HG02571 (cell line): ENCODE measurements at regions not wholly inside any gene's neighbourhood (a gene's known extent, or its start where the extent isn't known, plus 50 kb on each side); places are given as distances from the start of the nearest gene placed in this dataset.
"Not testable (repeated sequence)": the region's sequence is repeated elsewhere in the genome, so short reads cannot be mapped to it uniquely, and the experiment has no call there.

Experiments
- ATAC-seq: cut with Tn5 transposase; IDR thresholded peaks from one replicate; pipeline ENCODE4 v1.9.1; 2021; ENCODE audit warnings: mild to moderate bottlenecking, moderate library complexity; ENCODE audit not compliant: unreplicated experiment

GRCh38 chr2:38451778-38452177, 74.7 kb upstream of the ATL2 start:
- not testable (repeated sequence) for ATAC-seq

DNA sequence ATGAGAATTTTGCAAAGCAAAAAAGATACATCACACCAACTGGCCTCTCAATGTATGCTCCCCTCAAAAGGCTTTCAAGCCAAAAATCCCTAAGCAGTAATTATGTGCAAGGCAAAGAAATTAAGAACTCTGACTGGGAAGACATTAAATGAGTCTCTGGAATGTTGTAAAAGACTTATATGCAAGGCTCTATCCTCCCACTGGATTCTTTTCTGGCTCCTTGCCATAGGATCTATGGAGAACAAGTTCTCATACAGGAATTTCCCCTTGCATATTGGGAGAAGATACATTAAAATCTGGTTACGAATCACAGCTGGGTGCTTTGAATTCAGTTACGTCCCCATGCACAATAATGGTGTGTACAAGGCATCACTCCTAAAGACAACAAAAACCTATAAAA, 73.4 kb upstream of the ATL2 start:
- ATAC-seq = no peak

DNA sequence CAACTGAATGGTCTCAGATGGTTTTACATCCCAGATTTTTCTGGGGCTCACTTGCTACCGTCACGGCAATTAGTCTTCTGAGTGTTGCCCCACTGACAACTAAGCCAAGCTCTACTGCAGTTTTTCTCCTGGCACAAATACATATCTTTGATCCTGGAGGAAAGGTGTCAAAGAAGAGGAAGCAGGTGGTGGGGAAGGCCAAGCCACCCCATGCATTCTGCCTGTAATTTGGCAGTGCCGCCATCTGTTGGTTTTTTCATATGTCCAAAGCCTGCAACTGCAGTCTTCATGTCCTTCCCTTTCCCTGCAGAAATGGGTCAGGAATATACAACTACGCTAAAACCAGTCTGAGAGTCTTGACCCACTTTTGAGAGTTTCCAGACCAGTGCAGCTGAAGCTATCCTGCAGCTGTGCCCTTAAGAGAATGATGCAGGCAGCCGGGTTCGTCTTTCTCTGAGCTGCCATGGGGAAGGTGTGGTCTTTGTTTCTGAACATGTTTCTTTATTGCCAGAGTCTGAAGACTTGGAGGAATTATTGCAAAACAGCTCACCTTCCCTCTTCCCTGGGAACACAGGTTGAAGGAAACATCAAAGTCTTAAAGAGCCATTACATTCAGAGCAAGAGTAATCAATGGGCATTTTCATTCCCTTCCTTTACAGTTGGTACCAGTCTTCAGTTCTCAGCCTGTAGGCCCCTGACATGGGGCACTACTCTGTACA, 71.8 kb upstream of the ATL2 start:
- ATAC-seq = no peak

DNA sequence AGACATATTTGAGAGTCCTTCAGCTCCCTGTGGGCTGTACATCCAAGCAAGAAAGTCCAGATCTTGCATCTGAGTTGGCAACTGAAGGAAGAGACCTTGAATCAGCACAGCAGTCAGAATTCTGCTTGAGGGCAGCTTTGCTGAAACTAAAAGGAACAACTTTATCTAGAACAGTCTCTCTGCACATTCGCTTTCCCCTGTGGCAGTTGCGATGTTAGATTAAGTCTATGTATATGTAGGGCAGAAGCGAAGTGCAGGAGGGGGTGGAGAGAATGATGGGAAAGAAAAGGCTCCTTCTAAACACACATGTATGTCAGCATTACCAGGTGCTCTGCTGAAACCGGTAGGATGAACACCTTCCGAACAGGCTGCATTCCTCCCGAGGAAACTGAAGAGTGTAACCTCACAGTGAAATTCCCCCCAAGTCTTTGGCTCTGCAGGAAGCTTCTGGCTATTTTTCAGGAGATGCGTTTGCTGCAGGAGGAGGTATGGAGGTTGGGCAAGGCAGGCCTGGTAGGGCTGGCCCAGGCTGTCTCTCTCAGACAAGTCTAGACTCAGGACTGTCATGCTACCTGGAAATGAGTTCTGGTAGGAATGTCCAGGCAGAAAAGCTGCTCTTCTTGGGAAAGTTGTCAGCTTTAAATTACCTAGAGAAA, 70.0 kb upstream of the ATL2 start:
- ATAC-seq = no peak

DNA sequence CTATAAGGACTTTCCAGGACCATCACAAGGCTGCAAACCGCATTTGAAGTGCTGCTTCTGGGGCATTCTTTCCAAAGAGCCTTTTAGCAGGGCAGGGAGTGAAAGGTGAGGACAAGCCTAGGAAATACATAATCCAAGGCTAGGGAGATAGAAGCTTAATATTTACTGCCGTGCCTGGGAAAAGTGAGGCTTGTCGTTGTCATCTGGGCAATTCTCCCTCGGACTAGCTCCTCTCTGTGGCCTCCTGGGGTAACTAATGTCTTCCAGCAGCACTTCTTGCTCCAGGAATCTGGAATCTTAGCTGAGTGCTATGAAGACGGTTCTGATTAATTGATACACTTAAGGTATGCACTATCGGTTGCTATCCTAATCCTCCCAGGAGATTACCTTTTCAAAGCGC, 69.3 kb upstream of the ATL2 start:
- ATAC-seq = no peak

DNA sequence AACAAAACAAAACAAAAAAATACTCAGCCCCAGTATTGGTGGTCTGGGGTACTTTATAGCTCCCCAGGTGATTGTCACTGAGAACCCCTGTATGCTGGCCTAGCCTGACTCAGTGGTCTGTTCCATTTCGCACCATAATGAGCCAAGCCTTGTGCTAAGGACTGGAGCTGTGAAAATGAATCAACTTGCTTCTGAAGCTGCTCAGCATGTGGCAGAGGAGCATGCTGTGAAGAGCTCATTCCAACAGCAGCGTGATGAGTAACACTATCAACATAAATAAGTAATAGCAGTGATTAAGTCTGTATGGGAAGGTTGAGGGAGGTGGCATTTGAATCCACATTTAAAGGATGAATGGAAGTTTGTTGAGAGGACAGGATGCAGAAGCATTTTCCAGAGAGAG, 67.2 kb upstream of the ATL2 start:
- ATAC-seq = no peak

DNA sequence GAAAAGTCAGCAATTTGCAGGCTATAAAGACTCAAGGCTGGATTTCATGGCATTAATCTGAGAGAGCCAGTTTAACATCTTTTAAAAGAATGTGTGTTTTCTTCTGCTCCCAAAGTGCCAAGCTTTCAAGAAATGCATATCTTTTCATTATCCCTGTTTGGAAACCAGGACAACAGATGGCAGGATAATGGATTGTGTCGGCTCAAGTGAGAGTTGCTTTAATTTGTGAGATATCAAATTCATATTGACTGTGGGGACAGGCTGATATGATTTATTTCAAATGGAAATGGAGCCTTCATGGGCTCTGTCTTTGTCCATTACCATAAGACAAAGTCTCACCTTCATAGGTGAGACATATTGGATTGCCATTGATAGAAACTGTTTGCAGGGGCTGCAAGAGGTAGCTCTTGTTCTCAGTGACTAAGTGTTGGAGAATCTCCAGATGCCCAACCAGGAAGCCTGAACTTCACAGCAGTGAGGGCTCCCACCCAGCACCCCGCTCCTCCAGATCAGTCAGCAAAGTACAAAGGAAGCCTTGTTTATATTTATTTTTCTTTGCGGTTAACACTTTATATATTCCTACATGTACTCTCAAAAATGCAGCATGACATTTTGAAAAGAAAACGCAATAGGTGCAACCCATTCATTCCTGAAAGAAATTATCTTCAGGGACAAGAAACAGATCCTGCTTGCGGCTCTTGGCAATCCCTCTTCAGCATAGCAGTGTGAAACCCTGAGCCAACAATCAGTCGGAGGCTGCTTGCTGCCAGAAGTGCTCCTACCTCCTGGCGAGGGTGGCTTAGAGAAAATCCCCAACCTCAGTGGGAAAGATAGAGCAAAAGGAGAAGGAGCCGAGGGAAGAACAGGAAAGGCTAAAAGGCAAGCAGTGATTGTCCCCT, 65.8 kb upstream of the ATL2 start:
- no peak for ATAC-seq

DNA sequence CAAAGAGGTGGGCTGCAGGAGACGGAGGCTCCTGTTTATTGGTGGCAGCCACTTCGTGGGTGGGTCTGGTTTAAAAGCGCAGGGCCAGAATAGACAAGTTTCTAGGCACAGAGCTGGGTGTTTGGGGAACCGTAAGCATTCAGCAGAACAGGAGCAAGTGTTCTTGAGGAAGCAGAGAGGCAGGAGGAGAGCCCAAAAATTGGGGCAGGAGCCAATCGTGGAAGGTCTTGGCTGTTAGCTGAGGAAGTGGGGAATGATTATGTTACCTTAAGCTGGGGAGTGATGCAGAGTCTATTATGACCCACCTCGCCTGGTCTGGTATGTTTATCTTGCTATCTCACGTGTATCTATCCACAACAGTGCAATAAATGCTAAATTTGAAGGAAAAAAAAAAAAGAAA, 64.3 kb upstream of the ATL2 start:
- ATAC-seq = no peak

DNA sequence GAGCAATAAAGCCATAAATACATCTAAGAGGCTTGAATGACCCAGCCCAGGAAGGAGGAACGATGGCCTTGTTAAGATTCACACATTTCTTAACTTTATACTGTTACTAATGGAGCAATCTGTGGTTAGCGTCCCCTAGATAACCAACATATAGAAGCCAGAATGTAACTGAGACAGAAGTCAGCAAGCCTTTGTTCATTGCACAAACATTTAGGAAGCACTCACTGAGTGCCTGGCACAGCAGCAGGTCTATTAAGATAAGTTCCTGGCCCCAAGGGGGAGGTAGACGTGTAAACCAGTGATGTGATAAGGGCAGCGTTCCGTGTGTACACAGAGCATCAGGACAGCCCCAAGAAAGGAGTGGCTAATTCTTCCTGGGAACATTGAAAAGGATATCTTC, 63.6 kb upstream of the ATL2 start:
- ATAC-seq = no peak

DNA sequence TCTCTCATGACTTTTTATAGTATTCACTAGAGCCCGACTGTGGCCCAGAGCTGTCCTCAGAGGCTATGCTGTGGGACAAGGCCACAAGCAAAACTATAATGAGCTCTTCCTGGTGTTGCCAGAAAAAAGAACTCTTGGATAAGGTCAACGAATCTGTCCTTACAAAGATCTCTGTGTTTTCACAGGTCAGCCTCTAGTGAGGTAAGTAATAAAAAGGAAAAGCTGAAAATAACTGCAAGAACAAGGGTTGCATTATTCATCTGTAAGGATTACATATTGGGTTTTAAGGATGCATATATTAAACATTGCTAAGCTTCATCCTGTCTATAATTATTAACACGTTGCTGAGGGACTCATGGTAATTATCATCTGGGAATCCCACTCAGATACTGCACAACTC, 62.8 kb upstream of the ATL2 start:
- no peak for ATAC-seq

DNA sequence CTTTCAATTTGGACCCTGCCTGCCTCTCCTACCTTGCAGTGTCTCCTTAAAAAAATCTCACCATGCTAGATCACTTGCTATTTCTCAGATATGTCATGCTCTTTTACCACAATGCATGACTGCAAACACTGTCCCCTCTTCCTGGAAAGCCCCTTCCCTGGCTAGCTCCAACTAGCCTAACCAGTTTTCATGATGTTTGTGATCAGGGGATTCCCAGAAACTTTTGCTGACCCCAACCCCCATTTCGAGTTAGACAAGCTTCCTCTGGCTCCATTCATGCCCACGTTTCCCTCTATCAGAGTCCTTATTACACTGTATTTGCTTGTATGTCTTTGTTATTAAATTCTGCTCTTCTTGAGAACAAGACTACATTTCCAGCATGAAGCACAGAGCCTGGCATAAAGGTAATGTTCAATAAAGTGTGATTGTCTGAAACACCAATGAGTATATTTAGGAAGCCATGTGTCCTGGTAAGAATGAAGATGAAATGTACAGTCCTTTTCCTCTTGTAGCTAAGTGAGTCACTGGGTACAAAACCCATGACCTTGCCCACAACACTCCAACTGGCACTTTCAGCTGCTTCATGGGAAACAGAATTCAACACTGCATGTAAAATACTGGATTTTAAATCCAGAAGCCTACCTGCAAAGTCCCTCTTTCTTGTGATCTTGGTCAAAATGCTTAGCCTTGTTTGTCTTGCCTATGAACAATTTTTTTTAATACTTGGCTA, 62.0 kb upstream of the ATL2 start:
- no peak for ATAC-seq

DNA sequence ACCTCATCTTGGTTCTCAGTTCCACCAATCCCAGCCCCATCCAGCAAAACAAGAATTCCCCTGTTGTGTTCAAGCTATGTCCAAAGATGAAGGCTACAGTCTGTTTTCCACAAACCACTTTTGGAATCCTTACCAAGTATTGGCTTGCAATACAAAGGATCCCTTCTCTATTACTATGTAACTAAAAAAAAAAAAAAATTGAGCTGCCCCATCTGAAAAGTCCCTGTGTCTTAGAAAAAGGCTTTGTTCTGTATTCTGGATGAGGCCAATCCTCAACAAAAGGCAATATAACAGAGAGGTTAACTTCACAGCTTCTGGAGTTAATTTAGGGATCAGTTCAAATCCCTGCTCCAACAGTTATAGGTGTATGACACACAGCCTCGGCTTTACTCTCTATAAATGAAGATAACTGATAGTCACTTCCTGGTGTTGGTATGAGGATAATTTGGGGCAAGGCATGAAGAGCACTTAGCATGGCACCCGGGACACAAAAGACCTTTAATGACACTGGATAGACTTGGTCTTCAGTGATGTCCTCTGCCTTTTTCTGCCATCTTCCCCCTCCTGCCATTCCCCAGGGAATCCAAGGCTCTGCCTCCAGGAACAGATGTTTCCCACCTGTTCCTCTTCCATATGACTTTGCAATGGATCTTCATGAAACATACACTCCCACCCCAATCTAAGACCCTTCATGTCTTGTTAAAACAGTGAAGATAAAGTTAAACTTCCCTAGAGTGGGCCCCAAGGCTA, 61.2 kb upstream of the ATL2 start:
- ATAC-seq = no peak

DNA sequence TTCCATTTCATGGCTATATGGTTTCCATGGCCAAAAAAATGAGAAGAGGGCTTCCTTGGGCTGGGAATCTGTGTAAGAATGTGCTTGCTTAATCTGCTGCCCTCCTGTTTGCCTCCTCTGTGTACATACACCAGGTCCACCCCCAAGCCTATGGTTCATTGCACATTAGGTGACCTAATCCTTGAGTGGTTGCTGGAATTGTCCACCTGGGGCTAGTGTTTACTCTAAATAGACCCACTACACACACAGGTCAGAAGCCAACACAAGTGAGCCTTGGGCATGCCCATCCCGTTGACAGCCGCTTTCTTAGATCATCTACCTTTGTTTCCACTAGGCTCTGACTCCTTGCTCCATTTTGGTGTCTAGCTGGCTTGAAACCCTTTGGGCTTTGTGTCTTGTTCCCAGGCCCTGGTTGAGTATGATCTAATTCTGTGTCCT, 59.2 kb upstream of the ATL2 start:
- no peak for ATAC-seq

DNA sequence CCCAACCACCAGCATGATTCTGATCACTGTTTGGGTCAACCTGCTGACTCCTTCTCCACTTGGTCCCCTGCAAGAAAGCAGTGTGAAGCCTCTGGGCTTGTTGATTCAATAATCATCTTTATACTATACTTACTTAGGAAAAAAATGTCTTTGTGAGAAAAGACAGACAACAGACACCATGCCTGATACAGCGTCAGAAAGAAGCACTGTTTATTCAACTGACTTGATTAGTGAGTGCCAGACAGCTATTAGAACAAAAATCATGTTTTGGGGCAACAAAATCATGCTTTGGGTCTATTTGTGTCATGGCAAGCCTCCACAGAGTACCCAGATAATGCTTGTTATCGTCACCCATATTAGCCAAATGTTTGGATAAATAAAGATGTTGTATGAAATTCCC, 58.7 kb upstream of the ATL2 start:
- no peak for ATAC-seq

DNA sequence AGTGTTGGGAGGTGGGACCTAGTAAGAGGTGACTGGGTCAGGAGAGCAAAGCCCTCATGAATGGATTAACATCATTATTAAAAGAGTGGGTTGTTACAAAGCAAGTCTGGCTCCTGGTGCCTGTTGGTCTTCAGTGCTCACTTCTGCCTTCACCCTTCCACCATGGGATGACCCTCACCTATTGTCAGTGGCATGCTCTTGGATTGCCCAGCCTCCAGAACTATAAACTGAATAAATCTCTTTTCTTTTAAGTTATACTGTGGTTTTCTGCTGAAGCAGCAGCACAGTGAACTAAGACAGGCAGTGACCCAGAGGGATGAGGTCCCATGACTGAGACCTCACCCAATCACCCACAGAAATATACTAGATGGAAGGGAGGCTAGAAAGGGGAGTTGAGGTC, 57.5 kb upstream of the ATL2 start:
- ATAC-seq = no peak

DNA sequence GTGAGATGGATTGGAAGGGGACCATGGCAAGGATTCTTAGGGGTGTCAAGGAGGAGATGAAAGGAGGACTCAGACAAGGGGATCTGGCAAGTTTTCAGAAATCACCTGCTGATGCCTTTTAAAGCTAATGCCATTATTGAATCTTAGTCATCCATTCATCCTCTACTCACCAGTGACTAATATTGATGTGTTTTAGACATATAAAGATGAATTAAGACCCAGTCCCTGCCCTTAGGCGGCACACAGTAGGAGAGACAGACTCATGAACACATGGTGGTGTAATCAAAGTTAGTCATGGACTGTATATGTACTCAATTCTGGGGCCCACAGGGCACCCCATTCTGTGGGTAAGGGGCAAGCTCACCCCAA, 56.5 kb upstream of the ATL2 start:
- ATAC-seq = no peak

DNA sequence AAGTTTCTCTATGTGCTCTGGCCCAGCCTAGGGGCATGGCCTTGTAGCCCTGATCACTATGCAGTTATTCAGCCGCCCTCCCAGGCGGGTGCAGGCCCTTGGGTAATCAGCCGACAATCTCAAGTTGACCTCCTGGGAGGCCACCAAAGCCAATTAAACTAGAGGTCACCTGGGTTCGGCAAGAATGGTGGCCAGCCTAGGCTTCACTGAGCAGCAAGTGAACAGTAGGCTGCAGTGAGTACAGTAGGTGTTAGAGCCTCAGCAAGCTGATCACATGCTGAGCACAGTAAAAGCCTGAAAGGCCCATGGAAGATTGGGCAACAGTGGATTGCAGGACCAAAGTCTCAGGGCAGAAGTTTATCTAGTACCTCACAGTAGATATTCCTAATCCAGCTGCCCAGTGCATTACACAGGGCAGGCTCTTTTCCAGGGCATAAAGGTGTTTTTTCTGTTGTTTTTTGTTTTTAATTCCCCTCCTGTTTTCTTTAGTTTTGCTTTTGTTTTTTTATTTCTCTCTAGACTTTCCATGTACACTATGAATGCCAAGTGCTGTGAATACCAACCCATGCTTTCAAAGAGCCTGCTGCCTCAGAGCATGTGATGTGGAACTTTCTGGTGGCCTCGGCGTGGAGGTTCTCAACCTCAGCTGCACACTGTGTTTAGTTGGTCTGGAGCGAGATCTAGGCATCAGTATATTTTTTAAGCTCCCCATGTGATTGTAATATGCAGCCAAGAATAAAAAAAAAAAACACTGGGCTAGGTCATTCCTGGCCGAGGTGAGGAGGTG, 55.9 kb upstream of the ATL2 start:
- ATAC-seq = no peak

- ATAC-seq = no peak
Observed at GRCh38 chr2:38430597-38431207, 53.6 kb upstream of the ATL2 start.

GRCh38 chr2:38430196-38430595, 53.1 kb upstream of the ATL2 start:
- ATAC-seq = no peak
